ENCODE measurements at regions not wholly inside any gene's neighbourhood (a gene's known extent, or its start where the extent isn't known, plus 50 kb on each side); places are given as distances from the start of the nearest gene placed in this dataset.

- Histone ChIP-seq H2BK5ac (ENCODE audit: low read length) (no peak overlapping the region), H3K36me3 (ENCODE audit: control insufficient read depth, insufficient read depth, low read length) (no peaks in the 10 kb centered on the region), H3K18ac (ENCODE audit: low read length) (no peak overlapping the region), H3K56ac (ENCODE audit: low read length) (no peak overlapping the region), H3K27me3 (ENCODE audit: insufficient read depth, low read length, poor library complexity) (no peaks in the 10 kb centered on the region), H4K8ac (ENCODE audit: low read depth, low read length) (no peak overlapping the region), H3K4me2 (ENCODE audit: low read length) (no peak overlapping the region), H3K4me1 (ENCODE audit: control insufficient read depth, low read depth, low read length) (no peaks in the 10 kb centered on the region), H3K23ac (ENCODE audit: low read length) (no peak overlapping the region), H3K9ac (ENCODE audit: low read length) (no peak overlapping the region), H3K79me2 (ENCODE audit: control insufficient read depth, insufficient read depth, low read length) (no peaks in the 10 kb centered on the region), H3K79me1 (ENCODE audit: low read length) (no peaks in the 10 kb centered on the region), H2BK120ac (ENCODE audit: low read depth, low read length) (no peak overlapping the region), H4K5ac (ENCODE audit: low read length) (no peak overlapping the region), H3K4ac (ENCODE audit: low read depth, low read length) (no peak overlapping the region), H2BK15ac (replicated peaks; ENCODE audit: low read depth) (no peak overlapping the region), H3K27ac (ENCODE audit: low read depth, low read length) (no peak overlapping the region), H3K4me3 (ENCODE audit: low read length) (no peak overlapping the region), H2AK5ac (ENCODE audit: low read length) (no peak overlapping the region)
- WGBS (ENCODE audit: extremely low coverage, insufficient coverage, low lambda C conversion rate): no CpG with 5 or more reads among the region's 7 CpGs
- no peak for DNase-seq
Measured at GRCh38 chr2:236909802-236910201, 175.9 kb upstream of the COPS8 start.

- no peaks in the 10 kb centered on the region for H3K36me3 ChIP-seq (ENCODE audit: control insufficient read depth, insufficient read depth, low read length)
Measured at GRCh38 chr2:236910781-236911495, 174.8 kb upstream of the COPS8 start.

GRCh38 chr2:236912326-236913120 is 173.2 kb upstream of the COPS8 start:
- Histone ChIP-seq H3K56ac (ENCODE audit: low read length) (no peak overlapping the region), H2BK120ac (ENCODE audit: low read depth, low read length) (no peak overlapping the region), H3K27me3 (ENCODE audit: insufficient read depth, low read length, poor library complexity) (no peaks in the 10 kb centered on the region), H3K4me2 (ENCODE audit: low read length) (no peak overlapping the region), H3K4me3 (ENCODE audit: low read length) (no peak overlapping the region), H4K8ac (ENCODE audit: low read depth, low read length) (no peak overlapping the region), H3K27ac (ENCODE audit: low read depth, low read length) (no peak overlapping the region), H4K5ac (ENCODE audit: low read length) (no peak overlapping the region), H3K36me3 (ENCODE audit: control insufficient read depth, insufficient read depth, low read length) (no peaks in the 10 kb centered on the region), H2BK15ac (replicated peaks; ENCODE audit: low read depth) (no peak overlapping the region), H3K4ac (ENCODE audit: low read depth, low read length) (no peak overlapping the region), H2AK5ac (ENCODE audit: low read length) (no peak overlapping the region), H3K18ac (ENCODE audit: low read length) (no peak overlapping the region), H3K9ac (ENCODE audit: low read length) (no peak overlapping the region), H3K4me1 (ENCODE audit: control insufficient read depth, low read depth, low read length) (no peaks in the 10 kb centered on the region), H2BK5ac (ENCODE audit: low read length) (no peak overlapping the region), H3K79me2 (ENCODE audit: control insufficient read depth, insufficient read depth, low read length) (no peaks in the 10 kb centered on the region), H3K79me1 (ENCODE audit: low read length) (no peaks in the 10 kb centered on the region), H3K23ac (ENCODE audit: low read length) (no peak overlapping the region)
- WGBS (ENCODE audit: extremely low coverage, insufficient coverage, low lambda C conversion rate): no CpG with 5 or more reads among the region's 18 CpGs
- no peak for DNase-seq

More at GRCh38 chr2:236910781-236911495, 174.8 kb upstream of the COPS8 start:
- no peak overlapping the region for H3K4ac ChIP-seq (ENCODE audit: low read depth, low read length)
- no peak overlapping the region for H2AK5ac ChIP-seq (ENCODE audit: low read length)
- no peak for DNase-seq
- H3K9ac ChIP-seq (ENCODE audit: low read length): no peak overlapping the region
- no peak overlapping the region for H2BK120ac ChIP-seq (ENCODE audit: low read depth, low read length)
- H3K56ac ChIP-seq (ENCODE audit: low read length): no peak overlapping the region
- no peak overlapping the region for H2BK5ac ChIP-seq (ENCODE audit: low read length)
- H3K4me2 ChIP-seq (ENCODE audit: low read length): no peak overlapping the region
- H3K23ac ChIP-seq (ENCODE audit: low read length): no peak overlapping the region
- no CpG with 5 or more reads among the region's 14 CpGs for WGBS (ENCODE audit: extremely low coverage, insufficient coverage, low lambda C conversion rate)
- H3K27me3 ChIP-seq (ENCODE audit: insufficient read depth, low read length, poor library complexity): no peaks in the 10 kb centered on the region
- no peaks in the 10 kb centered on the region for H3K4me1 ChIP-seq (ENCODE audit: control insufficient read depth, low read depth, low read length)
- no peak overlapping the region for H3K4me3 ChIP-seq (ENCODE audit: low read length)
- no peak overlapping the region for H3K27ac ChIP-seq (ENCODE audit: low read depth, low read length)
- no peak overlapping the region for H3K18ac ChIP-seq (ENCODE audit: low read length)
- no peak overlapping the region for H4K5ac ChIP-seq (ENCODE audit: low read length)
- no peak overlapping the region for H2BK15ac ChIP-seq (replicated peaks; ENCODE audit: low read depth)
- no peaks in the 10 kb centered on the region for H3K79me2 ChIP-seq (ENCODE audit: control insufficient read depth, insufficient read depth, low read length)
- H3K79me1 ChIP-seq (ENCODE audit: low read length): no peaks in the 10 kb centered on the region
- no peak overlapping the region for H4K8ac ChIP-seq (ENCODE audit: low read depth, low read length)

GRCh38 chr2:236915186-236915585 is 170.5 kb upstream of the COPS8 start:
- no peak overlapping the region for H3K9ac ChIP-seq (ENCODE audit: low read length)
- DNase-seq: no peak
- no CpG with 5 or more reads among the region's 2 CpGs for WGBS (ENCODE audit: extremely low coverage, insufficient coverage, low lambda C conversion rate)
- no peak overlapping the region for H4K5ac ChIP-seq (ENCODE audit: low read length)
- H3K56ac ChIP-seq (ENCODE audit: low read length): no peak overlapping the region
- H2AK5ac ChIP-seq (ENCODE audit: low read length): no peak overlapping the region
- H3K36me3 ChIP-seq (ENCODE audit: control insufficient read depth, insufficient read depth, low read length): no peaks in the 10 kb centered on the region
- H3K79me2 ChIP-seq (ENCODE audit: control insufficient read depth, insufficient read depth, low read length): no peaks in the 10 kb centered on the region
- H3K27me3 ChIP-seq (ENCODE audit: insufficient read depth, low read length, poor library complexity): no peaks in the 10 kb centered on the region
- H4K8ac ChIP-seq (ENCODE audit: low read depth, low read length): no peak overlapping the region
- H3K79me1 ChIP-seq (ENCODE audit: low read length): no peaks in the 10 kb centered on the region
- H3K18ac ChIP-seq (ENCODE audit: low read length): no peak overlapping the region
- no peaks in the 10 kb centered on the region for H3K4me1 ChIP-seq (ENCODE audit: control insufficient read depth, low read depth, low read length)
- H3K4me3 ChIP-seq (ENCODE audit: low read length): no peak overlapping the region
- no peak overlapping the region for H3K4me2 ChIP-seq (ENCODE audit: low read length)
- H2BK15ac ChIP-seq (replicated peaks; ENCODE audit: low read depth): no peak overlapping the region
- H2BK5ac ChIP-seq (ENCODE audit: low read length): no peak overlapping the region
- H3K4ac ChIP-seq (ENCODE audit: low read depth, low read length): no peak overlapping the region
- no peak overlapping the region for H3K27ac ChIP-seq (ENCODE audit: low read depth, low read length)
- no peak overlapping the region for H2BK120ac ChIP-seq (ENCODE audit: low read depth, low read length)
- no peak overlapping the region for H3K23ac ChIP-seq (ENCODE audit: low read length)

GRCh38 chr2:236915726-236916125 is 170.0 kb upstream of the COPS8 start:
- DNase-seq: no peak
- WGBS (ENCODE audit: extremely low coverage, insufficient coverage, low lambda C conversion rate): no CpG with 5 or more reads among the region's 8 CpGs
- no peaks in the 10 kb centered on the region for H3K4me1 ChIP-seq (ENCODE audit: control insufficient read depth, low read depth, low read length)

More at GRCh38 chr2:236915726-236916125, 170.0 kb upstream of the COPS8 start:
- H3K4me3 ChIP-seq (ENCODE audit: low read length): no peak overlapping the region
- H2BK120ac ChIP-seq (ENCODE audit: low read depth, low read length): no peak overlapping the region
- H3K79me2 ChIP-seq (ENCODE audit: control insufficient read depth, insufficient read depth, low read length): no peaks in the 10 kb centered on the region
- no peak overlapping the region for H4K8ac ChIP-seq (ENCODE audit: low read depth, low read length)
- H3K36me3 ChIP-seq (ENCODE audit: control insufficient read depth, insufficient read depth, low read length): no peaks in the 10 kb centered on the region
- no peaks in the 10 kb centered on the region for H3K27me3 ChIP-seq (ENCODE audit: insufficient read depth, low read length, poor library complexity)
- H3K27ac ChIP-seq (ENCODE audit: low read depth, low read length): no peak overlapping the region
- H3K79me1 ChIP-seq (ENCODE audit: low read length): no peaks in the 10 kb centered on the region
- no peak overlapping the region for H2BK5ac ChIP-seq (ENCODE audit: low read length)
- H2AK5ac ChIP-seq (ENCODE audit: low read length): no peak overlapping the region
- H2BK15ac ChIP-seq (replicated peaks; ENCODE audit: low read depth): no peak overlapping the region
- H3K18ac ChIP-seq (ENCODE audit: low read length): no peak overlapping the region
- H3K23ac ChIP-seq (ENCODE audit: low read length): no peak overlapping the region
- H3K4ac ChIP-seq (ENCODE audit: low read depth, low read length): no peak overlapping the region
- no peak overlapping the region for H3K4me2 ChIP-seq (ENCODE audit: low read length)
- H3K56ac ChIP-seq (ENCODE audit: low read length): no peak overlapping the region
- H3K9ac ChIP-seq (ENCODE audit: low read length): no peak overlapping the region
- H4K5ac ChIP-seq (ENCODE audit: low read length): no peak overlapping the region

All from mesendoderm (in vitro differentiated cells).